Upper lobe of right lung (tissue), 1 donor: ENCODE measurements at regions not wholly inside any gene's neighbourhood (a gene's known extent, or its start where the extent isn't known, plus 50 kb on each side); places are given as distances from the start of the nearest gene placed in this dataset.
A peak's percentile ranks its signal among the peaks of the same experiment; 100 is the strongest.

Source experiments
- ATAC-seq: fragments of 200-7000 bp; cut with Tn5 transposase; one replicate; pipeline ENCODE4 v1.9.1; 2020; ENCODE audit warnings: mild to moderate bottlenecking, moderate library complexity
- DNase-seq: peaks from one replicate; pipeline ENCODE4 v3.0.0-alpha.2; 2020
- H3K27ac ChIP-seq: fragments of 200-600 bp; one replicate; pipeline ENCODE4 v1.8.0; 2022
- H3K27me3 ChIP-seq: fragments of 200-600 bp; one replicate; pipeline ENCODE4 v1.8.0; 2022; ENCODE audit warnings: mild to moderate bottlenecking
- H3K36me3 ChIP-seq: fragments of 200-600 bp; one replicate; pipeline ENCODE4 v1.8.0; 2022
- H3K4me1 ChIP-seq: fragments of 200-600 bp; one replicate; pipeline ENCODE4 v1.8.0; 2022
- H3K4me3 ChIP-seq: fragments of 200-600 bp; one replicate; pipeline ENCODE4 v1.8.0; 2022; ENCODE audit warnings: mild to moderate bottlenecking
- H3K9me3 ChIP-seq: fragments of 200-600 bp; one replicate; pipeline ENCODE4 v1.8.0; 2022
- intact Hi-C: fragments of 100-400 bp; cut with DNase I; formaldehyde crosslinking; loops from one replicate; pipeline ENCODE4 v1.11.0; 2022
- TF ChIP-seq, protein P1 (sequence below): fragments of 200-600 bp; IDR thresholded peaks from one replicate; pipeline ENCODE4 v1.8.0; 2022; ENCODE audit warnings: antibody characterized with exemption
- donor health status: DM: no; HTN: yes; CAD: no; lungs with severe emphysema.

DNA sequence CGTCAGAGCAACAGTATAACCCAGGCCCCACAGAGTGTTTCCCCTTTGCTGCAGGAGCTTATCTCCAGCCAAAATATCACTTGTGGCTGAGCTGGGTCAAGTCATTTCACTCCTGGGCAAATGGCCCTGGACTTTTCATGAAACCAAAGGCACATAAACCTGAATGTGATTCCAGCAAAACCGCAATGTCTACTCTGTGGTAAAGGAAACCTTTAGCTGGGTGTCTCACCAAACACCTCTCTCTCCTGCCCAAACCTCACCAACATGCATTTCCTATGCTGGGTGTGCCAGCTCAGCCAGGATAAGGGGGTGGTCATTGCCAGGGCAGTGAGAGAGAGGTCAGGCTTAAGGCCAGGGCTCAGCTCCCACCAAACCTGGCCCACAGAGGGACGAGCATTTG, 67.4 kb downstream of the GTPBP8 start:
- H3K9me3 ChIP-seq = no peaks in the 10 kb centered on the region
- intact Hi-C loops = loop anchor here (10.0 kb wide), 1 partner anchor 227 kb away; no protein-coding TSS in a partner anchor

DNA sequence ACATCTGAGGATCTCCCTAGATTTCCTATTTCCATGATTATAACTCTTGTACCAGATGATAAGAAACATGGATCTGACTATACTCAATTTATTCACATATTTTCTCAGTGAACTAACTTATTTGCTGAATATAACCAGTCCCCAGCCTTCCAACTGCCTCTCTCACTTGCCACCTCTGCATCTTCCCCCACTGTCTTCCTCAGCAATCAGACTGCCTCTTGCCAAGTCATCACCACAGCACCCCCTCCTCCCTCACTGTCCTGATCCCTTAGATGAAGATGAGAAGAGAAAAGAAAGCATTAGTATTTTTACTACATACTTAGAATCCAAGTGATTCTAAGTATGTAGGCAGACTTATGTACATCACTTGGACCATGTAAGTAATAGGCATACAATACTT, 71.9 kb downstream of the GTPBP8 start:
- H3K4me3 ChIP-seq = no peak overlapping the region
- intact Hi-C loops = no loop called here
- H3K27ac ChIP-seq = no peak overlapping the region
- DNase-seq (no peak), ATAC-seq (no peak)
- no peaks in the 10 kb centered on the region for H3K9me3 ChIP-seq
- TF ChIP-seq, protein P1, sequence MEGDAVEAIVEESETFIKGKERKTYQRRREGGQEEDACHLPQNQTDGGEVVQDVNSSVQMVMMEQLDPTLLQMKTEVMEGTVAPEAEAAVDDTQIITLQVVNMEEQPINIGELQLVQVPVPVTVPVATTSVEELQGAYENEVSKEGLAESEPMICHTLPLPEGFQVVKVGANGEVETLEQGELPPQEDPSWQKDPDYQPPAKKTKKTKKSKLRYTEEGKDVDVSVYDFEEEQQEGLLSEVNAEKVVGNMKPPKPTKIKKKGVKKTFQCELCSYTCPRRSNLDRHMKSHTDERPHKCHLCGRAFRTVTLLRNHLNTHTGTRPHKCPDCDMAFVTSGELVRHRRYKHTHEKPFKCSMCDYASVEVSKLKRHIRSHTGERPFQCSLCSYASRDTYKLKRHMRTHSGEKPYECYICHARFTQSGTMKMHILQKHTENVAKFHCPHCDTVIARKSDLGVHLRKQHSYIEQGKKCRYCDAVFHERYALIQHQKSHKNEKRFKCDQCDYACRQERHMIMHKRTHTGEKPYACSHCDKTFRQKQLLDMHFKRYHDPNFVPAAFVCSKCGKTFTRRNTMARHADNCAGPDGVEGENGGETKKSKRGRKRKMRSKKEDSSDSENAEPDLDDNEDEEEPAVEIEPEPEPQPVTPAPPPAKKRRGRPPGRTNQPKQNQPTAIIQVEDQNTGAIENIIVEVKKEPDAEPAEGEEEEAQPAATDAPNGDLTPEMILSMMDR = no peak
- H3K36me3 ChIP-seq = no peaks in the 10 kb centered on the region
- H3K4me1 ChIP-seq = no peaks in the 10 kb centered on the region
- H3K27me3 ChIP-seq = no peaks in the 10 kb centered on the region

More for the DNA sequence above, 67.4 kb downstream of the GTPBP8 start:
- no peak for ATAC-seq
- H3K36me3 ChIP-seq = no peaks in the 10 kb centered on the region
- no peak for DNase-seq
- H3K27me3 ChIP-seq = no peaks in the 10 kb centered on the region
- H3K4me3 ChIP-seq = no peak overlapping the region
- TF ChIP-seq, protein P1 = no peak
- H3K27ac ChIP-seq = no peak overlapping the region
- H3K4me1 ChIP-seq = peaks cover 7% of the 10 kb centered on the region

DNA sequence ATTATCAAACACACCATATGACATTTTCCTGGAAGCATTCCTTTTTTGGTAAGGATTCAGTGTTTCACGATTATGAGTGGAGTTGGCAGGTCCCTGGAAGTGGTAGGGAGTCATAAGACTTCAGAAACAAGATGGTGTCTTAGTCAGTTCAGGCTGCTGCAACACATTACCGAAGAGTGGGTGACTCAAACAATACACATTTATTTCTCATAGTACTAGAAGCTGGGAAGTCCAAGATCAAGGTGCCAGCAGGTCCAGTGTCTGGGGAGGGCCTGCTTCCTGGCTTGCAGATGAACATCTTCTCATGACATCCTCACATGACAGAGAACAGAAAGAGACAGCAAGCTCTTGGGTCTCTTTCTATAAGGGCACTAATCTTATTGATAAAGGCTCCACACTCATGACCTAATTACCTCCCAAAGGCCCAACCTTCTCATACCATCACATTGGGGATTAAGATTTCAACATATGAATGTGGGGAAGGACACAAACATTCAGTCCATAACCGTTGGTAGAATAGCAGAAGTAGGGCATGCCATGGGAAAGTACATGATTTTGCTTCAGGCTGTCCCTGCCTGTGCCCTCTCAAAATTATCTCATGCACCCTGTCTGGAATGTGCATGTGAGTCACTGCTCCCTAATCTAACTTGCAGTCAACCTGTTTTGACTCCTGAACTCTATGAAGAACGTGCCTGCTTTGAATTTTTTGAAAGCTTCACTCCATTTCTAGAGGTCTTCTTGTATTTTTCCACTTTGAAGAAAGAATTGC, 72.5 kb downstream of the GTPBP8 start:
- H3K9me3 ChIP-seq = no peaks in the 10 kb centered on the region
- no peak overlapping the region for H3K4me3 ChIP-seq
- DNase-seq = no peak
- intact Hi-C loops = no loop called here
- peak; percentile 41 for ATAC-seq
- TF ChIP-seq, protein P1 = no peak
- H3K27me3 ChIP-seq = no peaks in the 10 kb centered on the region
- no peaks in the 10 kb centered on the region for H3K4me1 ChIP-seq
- H3K27ac ChIP-seq = no peak overlapping the region
- no peaks in the 10 kb centered on the region for H3K36me3 ChIP-seq

DNA sequence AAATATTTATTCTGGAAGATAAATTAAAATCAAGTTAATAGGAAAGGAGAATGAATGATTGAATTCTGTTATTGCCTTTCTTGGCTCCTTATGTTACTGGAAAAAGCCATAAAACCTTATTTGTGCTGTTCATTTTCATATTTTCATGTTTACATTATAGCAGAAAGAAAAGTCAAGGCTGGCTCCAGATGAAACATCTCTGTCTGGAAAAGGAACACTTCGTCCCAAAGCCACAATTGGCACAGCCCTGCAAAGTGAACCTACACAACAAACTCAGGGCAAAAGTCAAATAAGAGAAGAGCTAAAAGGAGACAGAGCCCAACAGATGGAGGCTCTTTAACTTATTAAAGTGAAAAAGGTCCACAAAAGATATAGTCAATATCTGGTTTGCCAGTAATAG, 73.4 kb downstream of the GTPBP8 start:
- TF ChIP-seq, protein P1 = no peak
- H3K27ac ChIP-seq = no peak overlapping the region
- H3K9me3 ChIP-seq = no peaks in the 10 kb centered on the region
- no peak overlapping the region for H3K4me3 ChIP-seq
- H3K36me3 ChIP-seq = no peaks in the 10 kb centered on the region
- H3K27me3 ChIP-seq = no peaks in the 10 kb centered on the region
- intact Hi-C loops = no loop called here
- no peak for ATAC-seq
- DNase-seq = no peak
- H3K4me1 ChIP-seq = no peaks in the 10 kb centered on the region

DNA sequence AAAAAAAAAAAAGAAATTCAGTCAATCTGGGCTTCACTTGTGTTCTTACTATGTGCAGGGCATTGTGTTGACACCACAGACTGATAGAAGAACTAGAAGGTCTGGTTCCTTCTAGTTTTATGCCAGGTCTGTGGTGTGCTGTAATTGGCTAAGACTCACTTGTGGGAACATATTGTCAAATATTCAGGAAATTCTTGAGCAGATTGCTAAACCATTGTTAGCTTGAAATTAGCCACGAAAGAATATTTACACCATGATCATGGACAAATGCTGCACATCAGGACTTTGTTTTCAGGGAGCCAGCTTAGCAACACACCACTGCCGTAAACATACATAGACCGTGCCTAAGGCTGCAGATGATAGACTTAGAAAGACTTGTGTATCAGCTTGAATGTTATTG, 74.6 kb downstream of the GTPBP8 start:
- Histone ChIP-seq H3K36me3 (no peaks in the 10 kb centered on the region), H3K4me3 (no peak overlapping the region), H3K4me1 (no peaks in the 10 kb centered on the region), H3K9me3 (no peaks in the 10 kb centered on the region), H3K27ac (no peak overlapping the region), H3K27me3 (no peaks in the 10 kb centered on the region)
- intact Hi-C loops = no loop called here
- DNase-seq (no peak), ATAC-seq (no peak)
- TF ChIP-seq, protein P1 = no peak
